ENCODE measurements at regions not wholly inside any gene's neighbourhood (a gene's known extent, or its start where the extent isn't known, plus 50 kb on each side); places are given as distances from the start of the nearest gene placed in this dataset.

GRCh38 chr16:14362774-14363371, 267.2 kb downstream of the PARN start:
- H3K4me3 ChIP-seq (ENCODE audit: low read depth, low read length), result no peak overlapping the region
- DNase-seq (ENCODE audit: low read depth), result no peak
- no peak for TF ChIP-seq CTCF (IDR thresholded peaks at IDR 0.05; ENCODE audit: insufficient read depth, low read depth, low read length, missing control alignments)

GRCh38 chr16:14360326-14361037, 269.6 kb downstream of the PARN start:
- no peak for TF ChIP-seq CTCF (IDR thresholded peaks at IDR 0.05; ENCODE audit: insufficient read depth, low read depth, low read length, missing control alignments)
- DNase-seq (ENCODE audit: low read depth), result no peak
- H3K4me3 ChIP-seq (ENCODE audit: low read depth, low read length), result no peak overlapping the region

GRCh38 chr16:14358697-14359305, 271.3 kb downstream of the PARN start:
- no peak overlapping the region for H3K4me3 ChIP-seq (ENCODE audit: low read depth, low read length)
- TF ChIP-seq CTCF (IDR thresholded peaks at IDR 0.05; ENCODE audit: insufficient read depth, low read depth, low read length, missing control alignments), result no peak
- no peak for DNase-seq (ENCODE audit: low read depth)

GRCh38 chr16:14357328-14357727, 272.7 kb downstream of the PARN start:
- DNase-seq (ENCODE audit: low read depth), result no peak
- no peak overlapping the region for H3K4me3 ChIP-seq (ENCODE audit: low read depth, low read length)
- TF ChIP-seq CTCF (IDR thresholded peaks at IDR 0.05; ENCODE audit: insufficient read depth, low read depth, low read length, missing control alignments), result no peak

- no peak for DNase-seq (ENCODE audit: low read depth)
- H3K4me3 ChIP-seq (ENCODE audit: low read depth, low read length), result no peak overlapping the region
- TF ChIP-seq CTCF (IDR thresholded peaks at IDR 0.05; ENCODE audit: insufficient read depth, low read depth, low read length, missing control alignments), result no peak
Observed at GRCh38 chr16:14356064-14356463, 274.0 kb downstream of the PARN start.

GRCh38 chr16:14354561-14355351, 275.3 kb downstream of the PARN start:
- DNase-seq (ENCODE audit: low read depth), result peak; percentile 98
- H3K4me3 ChIP-seq (ENCODE audit: low read depth, low read length), result peak overlapping the region; percentile 23; the same call in 1 of the 2 replicates
- TF ChIP-seq CTCF (IDR thresholded peaks at IDR 0.05; ENCODE audit: insufficient read depth, low read depth, low read length, missing control alignments), result no peak
